22Rv1 (cell line): ENCODE measurements at regions not wholly inside any gene's neighbourhood (a gene's known extent, or its start where the extent isn't known, plus 50 kb on each side); places are given as distances from the start of the nearest gene placed in this dataset.

ENCODE experiments used
- H3K27ac ChIP-seq: fragments of 450-650 bp; 2 replicates; pipeline ENCODE4 v1.5.1; 2017
- CTCF ChIP-seq: fragments of 450-650 bp; IDR thresholded peaks from 2 replicates; pipeline ENCODE4 v1.5.1; 2017; ENCODE audit warnings: mild to moderate bottlenecking
- ZFX ChIP-seq: fragments of 450-650 bp; IDR thresholded peaks from 2 replicates; pipeline ENCODE4 v1.6.1; 2017; ENCODE audit warnings: antibody characterized with exemption, borderline replicate concordance

GRCh38 chr11:91823252-91823830 lies 401.3 kb upstream of the FAT3 start:
- TF ChIP-seq CTCF, result no peak
- TF ChIP-seq ZFX, result no peak
- no peak overlapping the region for H3K27ac ChIP-seq

- no peak for TF ChIP-seq CTCF
- TF ChIP-seq ZFX, result no peak
- H3K27ac ChIP-seq, result no peak overlapping the region
Observed at GRCh38 chr11:91822805-91823204, 401.8 kb upstream of the FAT3 start.

- TF ChIP-seq ZFX (no peak), CTCF (no peak)
- H3K27ac ChIP-seq, result no peak overlapping the region
Observed at GRCh38 chr11:91820709-91821108, 403.9 kb upstream of the FAT3 start.

GRCh38 chr11:91819777-91820176 lies 404.8 kb upstream of the FAT3 start:
- TF ChIP-seq CTCF (no peak), ZFX (no peak)
- H3K27ac ChIP-seq, result no peak overlapping the region

GRCh38 chr11:91819195-91819594 lies 405.4 kb upstream of the FAT3 start:
- no peak for TF ChIP-seq CTCF
- no peak overlapping the region for H3K27ac ChIP-seq

GRCh38 chr11:91817996-91818395 lies 406.6 kb upstream of the FAT3 start:
- no peak for TF ChIP-seq ZFX
- TF ChIP-seq CTCF, result no peak
- H3K27ac ChIP-seq, result no peak overlapping the region

GRCh38 chr11:91813263-91813662 lies 411.4 kb upstream of the FAT3 start:
- H3K27ac ChIP-seq, result no peak overlapping the region
- TF ChIP-seq ZFX (no peak), CTCF (no peak)
